GM21619 (cell line): ENCODE measurements at regions not wholly inside any gene's neighbourhood (a gene's known extent, or its start where the extent isn't known, plus 50 kb on each side); places are given as distances from the start of the nearest gene placed in this dataset.
A peak's percentile ranks its signal among the peaks of the same experiment; 100 is the strongest.
"Not testable (repeated sequence)": the region's sequence is repeated elsewhere in the genome, so short reads cannot be mapped to it uniquely, and the experiment has no call there.

Experiments
- ATAC-seq: cut with Tn5 transposase; IDR thresholded peaks from one replicate; pipeline ENCODE4 v1.9.1; 2021; ENCODE audit not compliant: unreplicated experiment

DNA sequence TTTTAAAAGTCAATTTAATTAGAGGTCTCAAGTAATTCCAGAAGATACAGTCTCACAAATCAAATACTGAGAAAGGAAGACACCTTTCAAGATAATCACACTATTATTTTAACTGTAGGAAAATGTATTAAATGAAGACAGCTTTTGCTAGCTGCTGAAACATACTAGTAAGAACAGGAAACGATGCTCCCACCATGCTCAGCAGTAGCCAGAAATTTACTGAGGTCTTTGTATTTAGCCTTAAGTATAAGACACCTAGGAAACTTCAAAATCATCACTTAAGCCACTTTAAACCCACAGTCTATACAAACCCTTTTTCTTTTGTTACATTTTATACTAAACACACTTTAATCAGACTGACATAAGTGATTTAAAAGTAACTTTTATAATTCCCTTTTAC is 72.7 kb upstream of the NPIPB12 start:
- ATAC-seq = not testable (repeated sequence)

DNA sequence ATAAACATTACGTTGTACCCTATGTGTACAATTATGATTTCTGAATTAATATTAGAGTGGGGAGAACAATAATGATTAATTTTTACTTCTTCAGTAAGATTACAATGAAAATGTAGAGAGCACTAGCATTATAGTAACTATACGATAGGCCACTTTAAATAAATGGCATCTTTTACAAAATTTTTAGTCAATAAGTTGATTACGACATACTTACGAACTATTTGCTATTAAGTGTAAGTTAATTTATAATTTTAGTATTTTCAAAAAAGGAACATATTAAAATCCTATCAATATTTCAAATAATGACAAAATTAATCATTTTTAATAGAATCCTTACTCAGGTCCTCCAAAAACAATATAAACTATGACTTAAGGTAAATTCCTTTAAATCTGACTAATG is 75.6 kb upstream of the NPIPB12 start:
- not testable (repeated sequence) for ATAC-seq

DNA sequence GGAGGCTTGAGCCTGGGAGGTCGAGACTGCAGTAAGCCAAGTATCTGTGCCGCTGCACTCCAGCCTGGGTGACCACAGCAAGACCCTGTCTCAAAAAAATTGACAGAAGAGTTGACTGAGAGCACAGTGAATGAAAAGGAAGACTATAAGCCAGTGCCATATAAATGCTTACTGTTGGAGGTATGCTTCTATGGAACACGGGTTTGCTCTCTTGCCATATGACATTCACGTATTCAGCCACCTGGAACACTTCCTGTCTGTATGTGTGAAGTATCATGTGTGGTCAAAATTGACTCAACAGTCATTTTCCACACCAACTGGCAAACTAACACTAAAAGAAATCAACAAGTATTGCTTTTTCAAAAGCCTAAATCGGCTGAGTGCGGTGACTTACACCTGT is 71.1 kb upstream of the SPN start:
- ATAC-seq = not testable (repeated sequence)

DNA sequence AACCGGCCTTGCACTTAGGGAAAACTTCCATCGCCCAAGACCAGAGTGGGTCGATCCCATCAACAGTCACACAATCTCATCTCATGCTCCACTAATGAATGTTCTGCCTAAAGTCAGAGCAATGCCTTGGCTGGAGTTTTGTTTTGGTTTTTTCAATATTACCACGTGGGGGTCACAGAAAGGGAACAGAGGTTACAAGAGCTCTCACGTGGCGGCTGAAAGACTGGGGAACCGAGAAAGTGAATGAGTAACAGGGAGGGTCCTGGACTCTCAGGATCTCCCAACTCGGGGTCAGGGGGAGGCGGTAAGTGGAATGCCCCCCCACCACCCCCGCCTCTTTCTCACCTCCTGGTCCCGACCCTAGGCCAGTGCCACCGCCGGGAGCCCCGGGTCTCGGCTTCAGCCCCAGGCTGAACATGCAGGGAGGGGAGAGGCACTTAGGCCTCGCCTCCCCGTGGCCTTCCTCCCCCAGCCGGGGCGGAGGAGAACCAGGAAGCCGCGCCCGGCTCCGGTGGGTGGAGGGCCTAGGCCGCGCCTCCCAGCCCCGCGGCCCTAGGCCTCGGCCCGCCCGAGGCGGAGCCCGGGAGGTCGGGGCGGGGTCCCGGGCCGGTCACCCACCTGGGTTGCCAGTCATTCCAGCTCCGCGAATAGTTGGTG is 68.7 kb upstream of the SPN start:
- ATAC-seq = peak; percentile 43

DNA sequence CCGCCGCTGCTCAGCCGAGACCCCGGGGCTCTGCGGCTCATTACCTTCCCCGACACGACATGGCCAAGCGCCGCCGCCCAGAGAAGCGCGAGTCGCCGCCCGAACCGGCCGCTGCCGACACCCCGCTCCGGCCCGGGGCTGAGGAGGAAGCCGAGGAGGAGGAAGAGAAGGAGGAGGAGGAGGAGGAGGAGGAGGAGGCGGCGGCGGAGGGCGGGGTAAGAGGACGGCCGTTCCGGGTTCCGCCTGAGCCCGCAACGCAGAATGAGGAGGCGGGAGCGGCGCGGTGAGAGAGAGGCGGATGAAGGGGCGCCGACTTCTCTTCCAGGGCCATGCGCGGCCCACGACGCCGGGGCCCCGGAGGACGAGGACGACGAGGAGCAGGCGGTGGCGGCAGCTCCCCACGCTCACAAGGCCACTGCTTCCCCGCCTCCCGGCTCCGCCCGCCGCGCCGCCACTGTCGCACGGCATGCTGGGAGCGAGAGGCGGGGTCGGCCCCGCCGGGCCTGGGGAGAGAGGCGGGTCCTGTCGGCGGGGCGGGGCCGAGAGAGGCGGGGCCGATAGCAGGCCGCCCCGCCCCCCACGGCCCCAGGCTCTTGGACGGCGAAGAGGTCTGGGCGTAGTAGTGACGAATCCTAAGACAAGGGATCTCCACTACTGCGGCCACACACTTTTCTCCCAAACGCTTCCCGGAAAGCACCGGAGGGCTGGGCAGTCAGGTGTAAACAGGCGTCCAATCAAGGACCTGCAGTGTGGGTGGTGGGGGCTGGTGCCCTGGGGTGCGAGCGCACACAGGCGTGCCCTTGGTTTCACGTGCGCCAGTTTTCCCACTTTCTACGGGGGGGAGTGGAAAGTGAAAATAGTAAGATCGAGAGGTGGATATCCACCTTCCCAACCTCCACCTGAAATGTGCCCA is 67.9 kb upstream of the SPN start:
- peak; percentile 61 for ATAC-seq

DNA sequence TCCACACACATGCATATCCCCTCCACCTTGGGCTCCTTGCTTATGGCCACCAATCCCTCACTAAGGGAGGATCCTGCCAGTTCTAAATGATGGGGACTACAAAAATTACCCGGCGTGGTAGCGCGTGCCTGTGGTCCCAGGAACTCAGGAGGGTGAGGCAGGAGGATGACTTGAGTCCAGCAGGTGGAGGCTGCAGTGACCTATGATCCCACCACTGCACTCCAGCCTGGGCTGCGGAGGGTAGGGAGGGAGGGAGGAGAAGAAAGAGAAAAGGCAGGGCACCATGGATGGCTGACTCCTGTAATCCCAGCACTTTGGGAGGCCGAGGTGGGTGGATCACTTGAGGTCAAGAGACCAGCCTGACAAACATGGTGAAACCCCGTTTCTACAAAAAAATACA is 66.0 kb upstream of the SPN start:
- not testable (repeated sequence) for ATAC-seq

DNA sequence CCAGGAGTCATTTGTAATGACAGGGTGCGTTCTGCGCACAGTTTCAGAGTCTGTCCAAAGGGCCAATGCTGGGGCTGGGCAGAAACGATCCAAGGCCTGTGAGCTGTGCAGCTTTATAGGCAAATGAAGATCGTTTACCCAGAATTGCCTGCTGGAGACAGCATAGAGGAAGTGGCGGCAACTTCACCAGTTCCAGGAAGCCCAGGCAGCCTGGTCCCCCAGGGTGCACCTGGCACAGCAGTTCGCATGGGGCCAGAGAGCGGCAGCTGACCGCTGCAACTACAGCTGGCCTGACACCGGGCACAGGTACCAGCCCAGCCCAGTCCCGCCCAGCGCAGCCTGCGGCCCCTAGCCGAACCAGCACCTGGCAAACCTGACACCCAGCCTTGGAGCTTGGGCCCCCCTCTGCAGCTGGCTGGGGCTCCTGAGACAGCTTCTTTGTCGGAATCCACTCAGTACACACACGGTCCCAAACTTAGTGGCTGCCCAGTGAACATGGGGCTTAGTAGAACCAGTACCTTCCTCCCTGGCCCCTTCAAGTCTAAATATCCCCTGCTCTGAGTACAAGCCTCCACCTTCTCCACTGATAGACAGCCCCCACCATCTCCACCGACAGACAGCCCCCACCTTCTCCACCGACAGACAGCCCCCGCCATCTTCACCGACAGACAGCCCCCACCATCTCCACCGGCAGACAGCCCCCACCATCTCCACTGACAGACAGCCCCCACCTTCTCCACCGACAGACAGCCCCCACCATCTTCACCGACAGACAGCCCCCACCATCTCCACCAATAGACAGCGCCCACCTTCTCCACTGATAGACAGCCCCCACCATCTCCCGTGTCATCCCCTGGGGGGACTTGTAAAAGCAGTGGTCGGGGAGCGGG is 62.7 kb upstream of the SPN start:
- peak; percentile 42 for ATAC-seq

DNA sequence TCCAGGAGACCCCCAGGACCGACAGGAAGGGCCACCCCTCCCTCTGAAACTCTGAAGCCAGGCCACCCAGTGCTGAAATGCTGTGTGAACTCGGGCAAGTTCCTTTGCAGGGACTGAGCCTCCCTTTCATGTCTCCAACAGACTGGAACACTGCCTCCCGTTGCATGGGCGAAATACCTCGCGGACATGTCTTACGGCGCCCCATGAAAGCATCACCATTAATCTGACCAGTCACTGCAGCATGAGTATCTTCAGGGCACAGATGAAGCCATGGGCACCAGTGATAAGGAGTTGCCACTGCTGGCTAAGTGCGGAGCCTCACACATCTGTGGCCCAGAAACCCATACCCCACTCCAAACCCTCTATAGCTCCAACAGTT is 60.8 kb upstream of the SPN start:
- not testable (repeated sequence) for ATAC-seq

DNA sequence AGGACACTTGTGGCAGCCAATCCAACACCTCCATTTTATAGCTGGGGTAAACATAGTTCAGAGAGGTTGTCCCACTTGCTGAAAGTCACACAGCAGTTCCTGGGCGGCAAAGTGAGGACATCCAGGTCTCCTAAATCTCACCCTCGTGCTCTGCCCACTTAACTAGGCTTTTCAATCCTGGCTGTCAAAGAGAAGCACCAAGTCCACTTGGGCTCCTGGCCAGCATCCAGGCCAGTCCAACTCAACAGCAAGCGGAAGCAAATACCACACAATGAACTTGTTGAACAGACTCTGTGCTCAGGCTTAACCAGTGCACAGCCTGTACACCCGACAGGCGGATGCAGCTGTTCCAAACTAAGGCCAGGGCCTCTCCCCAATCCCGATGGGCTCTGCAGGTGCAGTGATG is 60.4 kb upstream of the SPN start:
- ATAC-seq = not testable (repeated sequence)

DNA sequence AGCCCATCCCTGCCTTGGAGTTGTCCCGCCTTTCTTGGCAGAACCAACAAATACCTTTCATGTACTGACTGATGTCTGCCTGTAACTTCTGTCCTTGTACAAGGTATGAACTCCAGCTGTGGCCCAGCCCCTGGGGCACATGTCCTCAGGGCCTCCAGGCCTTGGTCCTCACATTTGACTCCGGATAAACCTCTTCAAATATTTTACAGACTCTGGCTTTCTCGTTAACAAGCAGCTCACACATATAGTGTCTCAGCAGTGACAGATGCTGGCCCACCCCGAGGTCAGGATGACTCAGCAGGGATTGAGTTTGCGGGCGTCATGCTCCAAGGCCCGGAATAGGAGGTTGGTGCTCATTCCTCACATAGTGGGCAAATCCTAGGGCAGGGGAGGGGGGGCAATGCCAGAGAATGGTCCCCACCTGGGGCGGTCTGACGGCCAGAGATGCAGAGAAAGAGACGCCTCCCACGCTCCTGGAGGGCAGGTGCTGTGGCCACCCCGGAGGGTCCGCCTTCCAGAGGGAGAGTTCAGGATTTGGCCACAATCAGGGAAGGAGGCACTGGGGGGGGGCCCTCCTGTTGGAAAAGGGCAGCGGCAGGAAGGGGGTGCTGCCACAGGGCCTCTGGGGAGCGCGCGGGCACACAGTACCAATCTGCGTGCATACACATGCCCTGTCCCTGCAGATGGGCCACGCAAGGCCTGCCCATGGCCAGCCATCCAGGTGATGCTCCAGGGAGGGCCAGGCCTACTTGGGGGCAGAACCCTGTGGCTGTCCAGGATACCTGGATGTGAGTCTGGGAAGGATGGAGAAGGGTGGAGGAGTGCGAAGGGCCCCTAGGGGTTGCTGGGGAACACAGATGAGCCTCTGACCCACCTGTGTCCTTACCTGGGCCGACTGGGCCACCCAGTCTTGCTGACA is 58.2 kb upstream of the SPN start:
- ATAC-seq = not testable (repeated sequence)

DNA sequence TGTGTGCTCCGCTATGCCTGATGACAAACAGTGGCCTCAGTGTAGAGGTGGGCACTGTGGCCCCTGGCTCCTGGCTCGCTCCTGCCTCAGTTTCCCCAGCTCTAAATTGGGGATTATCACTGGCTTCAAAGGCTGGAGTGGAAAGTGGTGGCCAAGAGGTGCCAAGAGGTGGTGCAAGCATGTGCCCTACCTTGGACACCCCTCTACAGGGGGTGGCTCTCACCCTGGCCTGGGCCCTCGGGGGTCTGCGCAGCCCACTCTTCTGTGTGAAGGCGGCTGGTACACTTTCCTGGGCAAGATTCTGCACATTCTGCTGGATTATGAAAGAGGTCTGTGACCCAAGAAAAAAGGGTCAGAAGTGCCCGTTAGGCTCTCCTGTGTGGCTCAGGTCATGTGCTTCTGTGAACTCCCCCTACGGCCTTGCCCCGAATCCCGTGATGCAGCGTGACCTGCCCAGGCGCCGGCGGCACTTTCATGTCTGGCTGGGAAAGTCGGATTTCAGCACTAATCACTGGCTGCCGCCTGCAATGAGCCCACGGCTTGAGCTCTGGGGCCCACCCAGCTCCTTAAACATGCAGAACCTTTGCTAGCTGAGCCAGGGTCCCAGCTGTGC is 57.3 kb upstream of the SPN start:
- ATAC-seq = not testable (repeated sequence)

DNA sequence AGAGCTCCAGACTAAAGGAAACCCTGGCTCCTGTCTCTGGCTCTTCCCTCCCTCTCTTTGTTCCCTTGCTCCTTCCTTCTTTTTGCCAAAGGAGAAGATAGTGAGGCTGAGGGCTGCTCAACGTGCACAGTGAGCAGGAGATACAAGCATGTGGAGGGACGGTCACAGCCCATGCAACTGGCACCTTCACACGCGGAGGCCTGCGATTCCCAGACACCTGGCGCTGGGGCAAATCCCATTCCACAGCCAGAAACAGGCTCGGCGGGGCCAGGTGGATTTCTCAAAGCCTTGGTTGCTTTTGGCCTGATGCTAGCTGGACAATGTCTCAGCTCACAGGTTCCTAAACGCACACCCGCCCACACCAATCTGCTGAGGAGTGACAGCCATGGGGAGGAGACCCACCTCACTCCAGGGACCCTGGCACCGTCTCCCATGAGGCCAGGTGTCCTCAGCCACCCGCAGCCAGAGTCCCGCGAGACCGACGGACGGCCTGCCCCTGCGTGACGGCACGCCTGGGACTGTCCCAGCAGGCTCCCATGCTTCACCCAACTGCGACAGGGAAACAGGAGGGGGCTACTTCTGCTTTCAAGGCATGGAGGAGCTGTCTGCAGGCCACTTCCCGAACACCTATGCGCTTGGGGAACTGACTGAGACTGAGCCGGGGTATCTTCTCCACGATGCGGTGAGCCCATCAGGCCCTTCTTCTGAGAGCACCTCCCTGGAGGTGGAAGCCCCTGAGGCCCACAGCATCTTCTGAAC is 56.2 kb upstream of the SPN start:
- peak; percentile 29 for ATAC-seq

DNA sequence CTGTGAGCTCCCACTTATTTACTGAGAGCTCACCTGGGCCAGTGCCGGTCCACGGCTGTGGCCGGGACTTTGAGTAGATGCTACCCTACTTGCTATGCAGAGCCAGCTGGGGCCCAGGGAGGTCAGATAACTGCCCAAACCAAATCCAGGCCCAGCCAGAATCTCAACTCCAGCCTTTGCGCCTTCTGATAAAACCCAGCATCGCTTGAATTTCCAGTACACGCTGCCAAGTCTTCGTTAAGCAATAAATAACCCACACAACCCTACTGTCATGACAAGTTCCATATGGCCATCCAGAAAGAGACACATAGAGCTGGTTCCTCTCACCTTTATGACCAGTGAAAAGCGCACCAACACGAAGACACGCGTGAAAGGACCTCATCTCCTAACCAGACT is 55.6 kb upstream of the SPN start:
- not testable (repeated sequence) for ATAC-seq

DNA sequence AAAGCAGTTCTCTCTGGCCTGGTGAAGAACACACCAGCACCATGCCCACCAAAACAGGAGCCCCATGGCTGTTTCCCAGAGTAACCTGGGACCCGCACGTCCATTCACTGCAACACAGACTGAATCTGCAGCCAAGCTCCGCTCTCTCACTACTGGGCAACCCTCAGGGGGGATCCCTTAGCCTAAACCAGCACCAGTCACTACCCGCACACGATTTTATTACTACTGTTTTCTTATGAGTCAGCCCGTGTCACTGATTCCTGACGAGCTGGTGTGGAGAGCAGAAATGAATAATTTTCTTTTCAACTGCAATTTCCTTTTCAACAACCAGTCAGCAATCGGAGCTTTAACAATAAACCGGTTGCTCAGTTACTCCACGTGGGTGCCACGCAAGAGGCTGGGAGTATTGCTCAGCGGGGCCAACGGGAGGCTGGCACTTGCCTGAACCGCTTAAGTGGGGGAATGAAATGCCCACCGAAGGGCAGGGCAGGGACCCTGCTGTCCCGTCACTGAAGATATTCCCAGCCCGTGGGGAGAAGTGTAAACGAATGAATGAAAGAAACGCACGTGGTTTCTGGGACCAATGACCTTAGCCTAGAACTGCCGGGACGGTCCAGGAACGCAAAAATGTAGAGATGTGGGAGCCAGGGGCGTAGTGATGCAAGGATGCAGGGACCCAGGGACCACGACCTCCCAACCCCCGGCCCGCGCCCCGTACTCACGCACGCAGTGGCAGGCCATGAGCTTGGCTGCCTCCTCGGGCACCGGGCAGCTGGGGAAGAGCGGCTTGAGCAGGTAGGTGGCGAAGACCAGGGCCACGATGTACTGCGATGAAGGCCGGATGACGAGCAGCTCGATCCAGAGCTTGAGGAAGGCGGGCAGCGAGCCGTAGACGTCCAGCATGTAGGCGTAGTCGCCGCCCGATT is 50.4 kb upstream of the SPN start:
- ATAC-seq = peak; percentile 37
